ENCODE measurements at regions not wholly inside any gene's neighbourhood (a gene's known extent, or its start where the extent isn't known, plus 50 kb on each side); places are given as distances from the start of the nearest gene placed in this dataset.

- Histone ChIP-seq H3K79me2 (ENCODE audit: insufficient read depth) (no peaks in the 10 kb centered on the region), H3K36me3 (replicated peaks in 1 of 2; ENCODE audit: control insufficient read depth in 1 of 2, insufficient read depth in 2 of 2, low read length in 1 of 2) (no peaks in the 10 kb centered on the region), H3K9ac (no peak overlapping the region), H3K4me1 (ENCODE audit: control insufficient read depth in 1 of 2, insufficient read depth in 2 of 2, low read depth in 1 of 2, low read length in 1 of 2) (no peaks in the 10 kb centered on the region), H2AFZ (ENCODE audit: low read depth) (no peak overlapping the region), H3F3A (replicated peaks; ENCODE audit: insufficient read depth) (no peaks in the 10 kb centered on the region), H3K27me3 (ENCODE audit: insufficient read depth) (no peaks in the 10 kb centered on the region; the same call in 1 of the 2 replicates), H3K27ac (ENCODE audit: low read depth in 2 of 2, low read length in 1 of 2) (no peak overlapping the region), H3K4me2 (no peak overlapping the region), H3K4me3 (ENCODE audit: low read depth in 2 of 2, low read length in 1 of 2) (no peak overlapping the region), H3K9me2 (no peaks in the 10 kb centered on the region), H4K20me1 (ENCODE audit: insufficient read depth) (no peaks in the 10 kb centered on the region), H3K9me3 (no peaks in the 10 kb centered on the region)
- DNase-seq = no peak
- ChIA-PET POLR2A (no interaction called here), CTCF (no interaction called here)
- 38% methylated on average over 7 of the region's 12 CpGs for WGBS (ENCODE audit: low lambda C conversion rate)
- TF ChIP-seq RFX5 (IDR thresholded peaks at IDR 0.05; ENCODE audit: low read length) = no peak
- TF ChIP-seq NFIC (IDR thresholded peaks at IDR 0.05; ENCODE audit: borderline replicate concordance) = no peak
- no peak for TF ChIP-seq TAF1 (IDR thresholded peaks at IDR 0.05; ENCODE audit: borderline replicate concordance, low read depth, low read length)
- TF ChIP-seq NRF1 (IDR thresholded peaks at IDR 0.05; ENCODE audit: low read depth, low read length) = no peak
- no peak for TF ChIP-seq CTCF (IDR thresholded peaks at IDR 0.05)
- no peak for TF ChIP-seq FOSL2 (IDR thresholded peaks at IDR 0.05; ENCODE audit: borderline replicate concordance, low read depth)
- no peak for TF ChIP-seq MAX (IDR thresholded peaks at IDR 0.05; ENCODE audit: low read depth)
- TF ChIP-seq USF1 (IDR thresholded peaks at IDR 0.05; ENCODE audit: borderline replicate concordance, low read depth) = no peak
- TF ChIP-seq EP300 (IDR thresholded peaks at IDR 0.05; ENCODE audit: borderline replicate concordance in 1 of 2, low read depth in 1 of 2, low read length in 1 of 2) = no peak
- no peak for TF ChIP-seq MXI1 (IDR thresholded peaks at IDR 0.05; ENCODE audit: low read depth, low read length)
- TF ChIP-seq TEAD4 (IDR thresholded peaks at IDR 0.05; ENCODE audit: borderline replicate concordance, insufficient read depth) = no peak
- TF ChIP-seq PBX3 (IDR thresholded peaks at IDR 0.05) = no peak
Observed at GRCh38 chr13:111864566-111864965, 202.4 kb upstream of the SOX1 start.

- Histone ChIP-seq H2AFZ (ENCODE audit: low read depth) (no peak overlapping the region), H3F3A (replicated peaks; ENCODE audit: insufficient read depth) (no peaks in the 10 kb centered on the region), H3K4me2 (no peak overlapping the region), H4K20me1 (ENCODE audit: insufficient read depth) (no peaks in the 10 kb centered on the region), H3K79me2 (ENCODE audit: insufficient read depth) (no peaks in the 10 kb centered on the region), H3K27me3 (ENCODE audit: insufficient read depth) (no peaks in the 10 kb centered on the region; the same call in 1 of the 2 replicates), H3K36me3 (replicated peaks in 1 of 2; ENCODE audit: control insufficient read depth in 1 of 2, insufficient read depth in 2 of 2, low read length in 1 of 2) (no peaks in the 10 kb centered on the region), H3K9me3 (no peaks in the 10 kb centered on the region), H3K4me3 (ENCODE audit: low read depth in 2 of 2, low read length in 1 of 2) (no peak overlapping the region), H3K27ac (ENCODE audit: low read depth in 2 of 2, low read length in 1 of 2) (no peak overlapping the region), H3K9ac (no peak overlapping the region), H3K4me1 (ENCODE audit: control insufficient read depth in 1 of 2, insufficient read depth in 2 of 2, low read depth in 1 of 2, low read length in 1 of 2) (no peaks in the 10 kb centered on the region), H3K9me2 (no peaks in the 10 kb centered on the region)
- CTCF ChIA-PET = no interaction called here
- DNase-seq = no peak
- POLR2A ChIA-PET = no interaction called here
- TF ChIP-seq GABPA (IDR thresholded peaks at IDR 0.05; ENCODE audit: low read depth) (no peak), YY1 (IDR thresholded peaks at IDR 0.05; ENCODE audit: low read depth) (no peak), USF1 (IDR thresholded peaks at IDR 0.05; ENCODE audit: borderline replicate concordance, low read depth) (no peak), TEAD4 (IDR thresholded peaks at IDR 0.05; ENCODE audit: borderline replicate concordance, insufficient read depth) (no peak), SMC3 (IDR thresholded peaks at IDR 0.05; ENCODE audit: low read depth, low read length) (no peak), EP300 (IDR thresholded peaks at IDR 0.05; ENCODE audit: borderline replicate concordance in 1 of 2, low read depth in 1 of 2, low read length in 1 of 2) (no peak), NRF1 (IDR thresholded peaks at IDR 0.05; ENCODE audit: low read depth, low read length) (no peak), SIN3A (IDR thresholded peaks at IDR 0.05; ENCODE audit: borderline replicate concordance, low read depth, low read length) (no peak), EZH2phosphoT487 (IDR thresholded peaks at IDR 0.05; ENCODE audit: borderline replicate concordance, low read depth) (no peak), CHD2 (IDR thresholded peaks at IDR 0.05; ENCODE audit: low read length, partially characterized antibody) (no peak), ELF1 (IDR thresholded peaks at IDR 0.05) (no peak), IRF3 (IDR thresholded peaks at IDR 0.05; ENCODE audit: low read depth, low read length) (no peak), POLR2AphosphoS5 (IDR thresholded peaks at IDR 0.05; ENCODE audit: low read depth, low read length) (no peak), RXRA (IDR thresholded peaks at IDR 0.05; ENCODE audit: borderline replicate concordance, low read depth) (no peak), FOXJ3 (CRISPR knock-in tag; IDR thresholded peaks at IDR 0.05) (no peak), MXI1 (IDR thresholded peaks at IDR 0.05; ENCODE audit: low read depth, low read length) (no peak), TAF1 (IDR thresholded peaks at IDR 0.05; ENCODE audit: borderline replicate concordance, low read depth, low read length) (no peak), JUND (IDR thresholded peaks at IDR 0.05) (no peak)
- 35% methylated on average over 7 of the region's 7 CpGs for WGBS (ENCODE audit: low lambda C conversion rate)
Observed at GRCh38 chr13:111865046-111865445, 201.9 kb upstream of the SOX1 start.

Measured in SK-N-SH (cell line).